Ecto neural progenitor cell (in vitro differentiated cells): ENCODE measurements at regions not wholly inside any gene's neighbourhood (a gene's known extent, or its start where the extent isn't known, plus 50 kb on each side); places are given as distances from the start of the nearest gene placed in this dataset.

Experiments used
- DNase-seq: peaks from one replicate; pipeline ENCODE4 v3.0.0-alpha.2; 2018; ENCODE audit warnings: low spot score

- no peak for DNase-seq
These were observed 78.3 kb upstream of the BCL9 start for GRCh38 chr1:147463022-147463421.

- no peak for DNase-seq
These were observed 74.8 kb upstream of the BCL9 start for GRCh38 chr1:147466543-147466942.

- DNase-seq = no peak
These were observed 71.2 kb upstream of the BCL9 start for GRCh38 chr1:147470079-147470478.

GRCh38 chr1:147472489-147472888 lies 68.8 kb upstream of the BCL9 start:
- no peak for DNase-seq

GRCh38 chr1:147472966-147473732 lies 68.2 kb upstream of the BCL9 start:
- no peak for DNase-seq

- DNase-seq = no peak
These were observed 67.6 kb upstream of the BCL9 start for GRCh38 chr1:147473733-147474049.

GRCh38 chr1:147475488-147475887 lies 65.8 kb upstream of the BCL9 start:
- DNase-seq = no peak

- no peak for DNase-seq
These were observed 62.8 kb upstream of the BCL9 start for GRCh38 chr1:147478521-147478920.

GRCh38 chr1:147479864-147480564 lies 61.3 kb upstream of the BCL9 start:
- no peak for DNase-seq

- DNase-seq = no peak
These were observed 60.8 kb upstream of the BCL9 start for GRCh38 chr1:147480565-147480935.

- DNase-seq = no peak
These were observed 54.2 kb upstream of the BCL9 start for GRCh38 chr1:147486876-147487656.

- no peak for DNase-seq
These were observed 50.2 kb upstream of the BCL9 start for GRCh38 chr1:147491098-147491497.
